Stimulated activated CD4-positive, alpha-beta T cell treated with anti-CD3 and anti-CD28 coated beads, Interleukin-1b, Interleukin-23, amount 100 ng/mL, for 24 hours (primary cell): ENCODE measurements at regions not wholly inside any gene's neighbourhood (a gene's known extent, or its start where the extent isn't known, plus 50 kb on each side); places are given as distances from the start of the nearest gene placed in this dataset.

ENCODE experiments used
- DNase-seq, 4 experiments: peaks; one replicate each; pipeline ENCODE4 v3.0.0-alpha.2; 2020; ENCODE audit warnings: low read depth in 4 of 4, low spot score in 1 of 4

DNA sequence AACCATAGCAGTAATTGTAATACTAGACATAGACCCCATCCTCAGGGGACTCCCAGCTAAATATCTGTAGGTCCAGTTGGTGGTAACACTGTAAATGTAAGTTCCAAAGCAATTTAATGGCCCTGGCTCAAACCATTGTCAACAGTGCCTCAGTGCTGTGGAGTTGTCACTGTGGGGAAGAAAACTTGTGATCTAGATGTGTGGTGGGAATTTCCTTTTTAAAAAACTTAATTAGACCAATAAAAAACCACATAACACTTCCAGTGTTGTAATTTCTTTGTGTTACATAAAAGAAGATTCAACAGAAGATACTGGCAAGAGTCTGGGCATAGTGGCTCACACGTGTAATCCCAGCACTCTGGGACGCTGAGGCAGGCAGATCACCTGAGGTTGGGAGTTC lies 138.6 kb upstream of the UMPS start:
- DNase-seq, result no peak

DNA sequence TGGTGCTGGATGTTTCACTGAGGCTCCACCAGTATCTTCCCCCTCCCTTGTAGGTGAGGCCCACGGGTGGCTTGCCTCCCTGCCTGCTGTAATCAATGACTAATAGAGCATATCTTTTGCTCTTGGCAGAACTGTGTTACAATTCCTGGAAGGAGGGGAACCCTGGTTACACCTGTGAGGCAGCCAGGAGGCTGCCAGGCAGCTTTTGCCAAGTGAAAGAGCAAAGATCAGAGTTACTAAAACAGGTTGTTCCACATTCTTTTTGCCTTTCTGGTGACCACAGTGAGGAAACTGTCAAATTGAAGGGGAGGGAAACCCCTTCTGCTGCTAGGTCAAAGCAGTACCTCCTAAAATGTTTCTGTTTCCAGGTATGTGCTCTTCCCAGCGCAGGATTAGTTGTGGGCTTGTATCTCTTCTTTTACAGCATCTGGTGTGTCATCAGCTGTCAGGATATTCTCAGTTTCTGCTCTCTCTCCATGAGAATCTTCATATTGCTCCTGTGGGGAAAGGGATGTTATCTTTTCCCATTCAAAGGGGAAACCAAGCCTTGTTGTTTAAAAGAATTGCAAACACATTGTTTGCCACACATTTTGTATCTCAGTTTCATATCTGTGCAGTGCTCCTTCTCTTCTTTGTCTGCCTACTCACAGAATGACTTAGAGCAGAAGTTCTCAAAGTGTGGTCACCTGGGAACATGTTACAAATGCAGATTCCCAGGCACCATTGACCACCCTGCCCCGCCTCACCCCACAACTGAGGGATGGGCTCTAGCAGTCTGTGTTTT lies 137.4 kb upstream of the UMPS start:
- no peak for DNase-seq

DNA sequence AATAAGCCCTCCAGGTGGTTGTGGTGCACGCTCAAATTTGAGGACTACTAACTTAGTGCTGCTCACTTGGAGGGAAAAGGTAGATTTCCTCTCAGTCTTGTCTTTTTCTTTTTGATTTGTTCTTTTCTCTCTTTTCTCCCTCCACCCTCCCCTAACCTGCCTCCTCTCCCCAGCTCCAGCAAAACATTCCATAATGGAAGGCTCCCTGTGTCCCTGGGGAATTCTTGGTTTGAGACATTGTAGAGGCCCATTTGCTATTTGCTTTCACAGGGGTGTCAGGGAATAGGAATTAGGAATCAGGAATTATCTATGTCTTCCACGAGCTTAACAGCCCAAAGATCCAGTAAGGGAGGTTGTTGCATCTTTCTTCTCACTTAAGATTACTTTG lies 136.8 kb upstream of the UMPS start:
- no peak for DNase-seq

DNA sequence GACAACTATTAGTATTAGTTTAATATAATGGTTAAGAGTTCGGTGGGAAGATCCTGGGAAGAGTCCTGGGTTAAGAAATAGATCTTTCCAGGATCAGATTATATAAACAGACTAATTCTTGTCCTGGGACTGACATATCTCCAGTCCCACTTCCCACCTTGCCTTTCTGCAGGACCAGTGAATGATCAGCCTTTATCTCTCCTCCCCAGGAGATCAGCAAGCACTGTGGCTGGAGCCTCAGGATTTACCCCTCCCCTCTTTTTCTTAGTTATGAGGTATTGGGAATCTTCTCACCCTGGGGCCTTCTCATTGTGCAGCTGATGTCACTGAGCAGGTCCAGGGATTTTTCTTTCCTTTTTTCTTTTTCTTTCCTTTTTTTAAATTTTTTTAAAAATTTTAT lies 135.7 kb upstream of the UMPS start:
- no peak for DNase-seq

DNA sequence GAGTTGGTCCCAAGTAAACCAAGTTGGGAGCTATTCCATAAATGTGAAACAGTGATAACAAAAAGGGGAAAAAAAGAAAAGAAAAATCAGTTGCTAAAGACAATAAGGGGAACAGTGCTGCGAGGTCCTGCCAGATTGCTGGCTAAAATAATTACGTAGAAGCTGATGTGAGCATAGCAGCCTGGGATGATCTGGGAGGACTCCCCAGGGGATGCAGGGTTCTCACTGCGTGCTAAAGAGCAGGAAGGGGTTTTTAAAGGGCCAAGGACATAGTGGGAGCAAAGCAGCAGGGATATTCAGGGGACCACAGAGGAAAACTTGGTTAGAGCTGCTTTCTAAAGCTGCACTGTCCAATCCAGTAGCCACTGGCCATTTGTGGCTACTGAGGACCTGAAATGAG lies 133.0 kb upstream of the UMPS start:
- no peak for DNase-seq

DNA sequence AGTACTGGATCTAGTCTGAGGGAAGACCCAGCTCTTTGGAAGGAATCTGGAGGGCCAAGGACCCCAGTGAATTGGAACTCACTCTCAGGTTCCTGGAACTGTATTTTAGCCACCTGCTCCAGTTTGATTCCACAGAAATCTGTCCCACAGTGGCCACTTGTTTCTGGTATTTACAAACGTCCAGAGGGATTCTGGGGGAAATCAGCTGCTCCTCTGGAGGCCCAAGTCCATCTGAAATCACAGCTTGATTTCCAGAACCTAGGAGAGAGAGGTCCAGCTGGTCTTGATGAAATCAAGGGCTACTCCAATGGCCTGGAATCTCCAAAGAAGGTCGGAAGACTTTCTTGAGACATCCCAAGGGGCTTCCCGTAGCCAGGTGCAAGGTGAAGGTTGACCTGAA lies 132.3 kb upstream of the UMPS start:
- no peak for DNase-seq

DNA sequence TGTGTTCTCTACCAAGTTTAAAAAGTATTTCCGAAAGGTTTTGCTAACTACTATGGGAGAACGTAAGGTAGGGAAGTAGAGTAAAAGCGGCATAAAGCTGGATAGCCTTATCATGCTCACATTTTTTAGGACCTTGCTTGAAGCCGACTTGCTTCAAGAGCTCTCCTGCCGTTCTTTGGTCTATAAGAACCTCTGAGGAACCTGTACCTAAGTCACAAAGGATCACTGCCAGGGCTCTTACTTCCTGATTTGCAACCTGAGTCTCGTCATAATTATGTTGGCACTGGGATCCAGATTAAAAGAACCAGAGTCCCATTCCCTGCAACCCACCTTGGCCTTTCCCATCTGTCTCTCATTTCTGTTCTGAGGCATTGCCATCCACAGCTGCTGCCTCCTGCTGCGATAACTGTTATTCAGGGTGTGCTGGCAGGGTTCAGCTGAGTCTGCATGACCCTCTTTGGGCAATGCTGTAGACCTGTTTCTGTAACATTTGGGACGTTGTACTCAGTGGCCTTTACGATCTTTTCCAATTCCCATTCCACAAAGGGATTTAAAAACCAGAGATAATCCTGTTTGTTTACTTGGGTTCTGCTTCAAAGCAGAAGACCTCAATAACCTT lies 131.0 kb upstream of the UMPS start:
- no peak for DNase-seq

DNA sequence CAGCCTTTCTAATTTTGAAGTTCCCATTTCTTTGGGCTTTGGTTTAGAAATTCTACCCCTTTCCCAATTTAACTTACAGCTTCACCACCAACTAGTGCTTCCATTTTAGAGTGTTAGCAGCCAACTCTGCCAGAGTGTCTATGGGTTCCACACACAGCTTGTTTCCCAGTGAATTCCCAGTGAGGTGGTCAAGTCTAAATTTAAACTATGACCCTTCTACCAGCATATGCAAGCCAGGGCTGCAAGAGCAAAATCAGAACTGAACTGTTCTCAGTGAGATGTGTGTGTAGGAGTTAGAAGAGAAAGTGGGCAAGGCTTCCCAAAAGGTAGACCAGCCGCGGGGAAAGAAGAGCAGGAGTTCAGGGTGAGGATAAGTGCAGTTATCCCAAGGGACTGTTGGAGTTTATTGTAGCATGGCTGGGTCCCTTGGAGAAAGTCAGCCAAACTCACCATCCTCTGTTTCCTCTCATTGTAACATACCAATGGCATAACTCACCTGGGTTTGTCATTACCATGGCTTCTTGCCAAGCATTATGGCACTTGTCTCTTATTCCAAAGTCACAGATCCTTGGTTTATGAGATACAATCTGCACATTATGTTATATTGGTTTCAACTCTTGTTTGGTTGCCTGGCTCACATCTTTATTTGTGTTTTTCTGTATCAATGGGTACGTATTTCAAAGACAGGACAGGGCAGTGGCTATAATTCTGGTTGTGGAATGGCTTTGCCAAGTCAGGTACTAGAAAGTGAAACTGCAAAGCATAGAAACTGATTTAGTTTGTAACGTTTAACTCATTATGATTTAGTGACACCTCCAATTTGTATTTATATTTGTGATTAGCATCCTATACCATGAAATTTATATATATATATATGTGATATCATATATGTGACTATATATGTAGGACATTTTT lies 130.2 kb upstream of the UMPS start:
- no peak for DNase-seq

DNA sequence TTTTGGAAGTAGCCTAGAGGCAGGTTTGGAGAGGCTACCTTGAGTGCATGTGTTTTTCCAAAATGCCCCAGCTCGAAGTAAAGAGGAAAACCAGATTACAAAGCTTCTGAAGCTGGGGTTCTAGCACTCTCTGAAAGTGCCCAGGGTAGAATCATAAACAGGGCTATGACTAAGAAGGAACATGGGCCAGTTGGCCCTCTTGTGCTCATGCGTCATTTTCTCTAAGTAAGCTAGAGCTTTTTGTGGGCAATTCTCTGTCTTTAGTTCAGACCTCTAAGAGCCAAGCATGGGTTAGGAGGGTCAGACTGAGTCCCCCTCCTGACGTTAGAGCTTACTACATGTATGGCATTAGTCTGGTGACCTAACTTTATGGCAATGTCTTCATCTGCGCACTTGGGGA lies 129.5 kb upstream of the UMPS start:
- no peak for DNase-seq

DNA sequence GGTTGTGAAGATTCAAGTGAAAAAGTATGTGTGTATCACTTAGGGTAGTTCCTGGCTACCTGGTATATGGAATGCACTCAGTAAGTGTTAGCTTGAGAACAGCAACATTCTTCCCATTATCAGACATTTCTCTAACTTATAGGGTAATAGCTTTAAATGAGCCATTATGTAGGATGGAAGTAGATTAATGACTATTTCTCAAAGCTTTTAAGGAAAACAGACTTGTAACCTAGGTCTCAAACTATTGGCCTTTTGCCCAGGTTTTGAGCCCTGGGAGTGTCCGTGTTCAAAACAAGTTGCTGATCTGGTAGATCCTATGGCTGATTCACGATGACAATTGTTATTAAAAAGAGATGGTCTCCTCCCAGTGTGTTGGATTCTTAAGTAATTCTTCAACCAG lies 129.1 kb upstream of the UMPS start:
- no peak for DNase-seq

DNA sequence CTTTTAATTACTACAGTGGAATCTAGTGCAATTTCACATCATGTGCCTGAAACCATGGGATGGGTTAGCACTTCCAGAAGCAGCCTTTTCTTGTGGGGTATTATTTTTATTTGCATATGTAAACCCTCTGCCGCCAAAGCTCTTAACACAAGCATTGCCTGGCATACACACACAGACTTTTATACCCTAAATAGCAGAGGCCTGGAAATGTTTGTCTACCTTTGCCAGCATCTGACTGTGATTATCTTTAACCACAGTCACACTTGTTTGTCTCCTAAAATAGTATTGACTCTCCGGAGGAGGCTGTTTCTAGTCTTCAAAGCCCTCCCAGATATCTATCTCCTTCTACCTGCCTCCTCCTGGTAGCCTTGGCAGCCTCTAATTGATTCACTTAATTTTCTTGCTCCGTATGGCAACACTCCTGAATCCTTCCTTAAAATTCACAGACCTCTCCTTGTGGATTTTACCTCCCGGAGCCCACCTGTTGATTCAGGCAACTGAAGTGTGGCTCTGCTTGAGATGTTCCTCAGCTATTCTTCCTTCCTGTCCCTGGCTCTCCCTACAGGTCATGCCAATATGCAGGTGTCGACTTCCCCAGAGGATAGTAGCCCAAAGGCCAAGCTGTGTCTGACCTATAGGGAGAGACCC lies 127.1 kb upstream of the UMPS start:
- DNase-seq, result no peak

DNA sequence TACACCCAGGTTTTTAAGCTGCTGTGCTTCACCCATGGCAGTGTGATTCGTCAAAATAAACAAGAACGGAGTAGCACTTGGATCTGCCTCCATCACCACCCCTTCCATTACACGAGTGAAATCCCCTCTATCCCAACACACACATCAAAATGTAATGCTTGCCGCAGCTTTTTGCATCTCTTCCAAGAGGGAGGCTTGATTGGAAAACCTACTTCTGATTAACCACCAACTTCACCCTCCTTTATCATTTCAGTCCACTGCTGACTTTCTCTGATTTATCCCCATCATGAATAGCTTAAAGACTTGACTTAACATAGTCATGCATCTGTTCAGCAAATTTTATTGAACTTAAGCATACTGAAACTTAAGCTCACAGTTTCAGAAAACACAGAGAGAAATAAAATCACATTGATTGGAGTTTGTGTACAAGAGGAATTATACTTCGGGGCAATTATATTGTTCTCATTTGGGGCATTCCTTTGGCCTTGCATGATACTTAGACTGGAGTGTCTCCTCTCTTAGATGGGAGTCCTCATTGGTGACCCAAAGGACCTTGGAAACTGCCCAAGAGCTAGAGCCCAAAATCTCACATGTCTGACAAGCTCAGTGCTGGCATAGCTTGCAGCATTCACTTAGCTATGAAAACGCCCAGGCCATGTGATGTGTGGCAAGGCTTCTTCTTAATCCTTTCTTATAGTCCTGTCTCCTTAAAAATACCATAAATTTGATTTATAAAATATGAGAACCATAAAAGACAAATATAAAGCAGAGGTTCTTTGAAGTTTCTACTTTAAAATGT lies 124.3 kb upstream of the UMPS start:
- DNase-seq, result no peak

DNA sequence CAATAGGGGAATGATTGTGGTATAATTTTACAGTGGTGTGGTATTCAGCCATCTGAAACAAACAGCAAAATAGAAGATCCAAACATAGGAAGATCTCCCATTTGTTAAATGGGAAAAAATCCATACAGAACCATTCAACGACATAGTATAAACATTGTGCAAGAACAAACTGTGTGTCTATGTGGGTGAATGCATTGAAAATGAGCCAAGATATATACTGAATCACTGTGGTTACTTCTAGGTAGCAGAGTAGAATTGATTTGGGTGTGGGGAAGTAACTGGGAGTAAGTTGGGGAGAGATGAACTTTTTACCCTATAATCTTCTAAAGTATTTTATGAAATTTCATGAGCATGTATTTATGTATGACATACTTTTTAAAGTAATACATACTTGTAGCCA lies 123.1 kb upstream of the UMPS start:
- no peak for DNase-seq

DNA sequence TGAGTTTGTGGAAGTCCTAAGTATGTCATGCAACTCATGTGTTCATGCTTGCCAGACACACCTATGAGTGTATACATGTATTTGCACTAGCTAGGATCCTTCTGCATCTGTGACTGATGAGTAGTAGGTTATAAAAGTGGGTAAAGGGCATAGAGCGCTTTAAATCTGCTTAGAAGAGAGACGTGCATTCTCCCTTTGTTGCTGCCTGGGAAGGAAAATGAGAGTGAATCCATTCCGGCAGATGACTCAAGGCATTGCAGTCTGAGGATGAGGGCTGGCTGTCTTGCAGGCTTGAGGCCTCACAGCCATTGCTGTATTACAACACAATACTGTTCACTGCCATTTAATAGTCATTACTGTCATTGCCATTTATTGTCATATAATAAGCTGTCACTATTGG lies 120.8 kb upstream of the UMPS start:
- no peak for DNase-seq

DNA sequence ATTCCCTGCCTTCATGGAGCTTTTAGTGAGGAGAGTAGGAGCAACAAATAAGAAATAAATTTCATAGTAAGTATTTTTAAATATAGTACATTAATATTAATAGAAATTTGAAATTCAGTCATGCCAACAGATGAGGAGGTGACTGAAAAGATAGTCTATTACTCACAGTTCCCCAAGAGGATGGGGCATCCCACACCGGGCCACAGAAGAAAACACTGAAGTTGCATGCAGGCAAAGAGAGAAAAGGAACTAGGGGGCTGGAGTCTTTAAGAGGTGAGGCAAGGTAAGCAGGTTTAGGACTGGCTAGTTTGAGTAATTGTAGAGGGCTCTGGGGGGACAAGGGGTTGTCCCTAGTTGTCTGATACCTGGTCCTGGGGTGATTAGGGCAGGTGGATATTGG lies 120.1 kb upstream of the UMPS start:
- no peak for DNase-seq

DNA sequence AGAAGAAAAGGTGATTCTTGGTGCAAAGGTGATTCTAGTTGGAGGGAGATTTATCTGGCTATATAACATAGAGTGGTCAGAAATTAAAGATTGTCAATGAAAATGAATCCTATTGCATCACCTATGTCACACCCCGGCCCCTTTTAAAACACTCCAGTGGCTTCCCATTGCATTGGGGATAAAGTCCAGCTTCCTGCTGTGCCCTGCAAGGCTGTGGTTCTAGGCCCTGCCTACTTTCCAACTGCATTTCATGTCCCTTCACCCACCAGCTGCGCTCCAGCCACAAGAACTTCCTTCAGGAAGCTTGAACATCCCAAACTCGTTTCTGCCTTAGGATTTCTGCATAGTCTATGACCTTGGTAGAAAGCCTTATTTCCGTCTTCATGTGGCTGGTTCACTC lies 118.7 kb upstream of the UMPS start:
- no peak for DNase-seq

DNA sequence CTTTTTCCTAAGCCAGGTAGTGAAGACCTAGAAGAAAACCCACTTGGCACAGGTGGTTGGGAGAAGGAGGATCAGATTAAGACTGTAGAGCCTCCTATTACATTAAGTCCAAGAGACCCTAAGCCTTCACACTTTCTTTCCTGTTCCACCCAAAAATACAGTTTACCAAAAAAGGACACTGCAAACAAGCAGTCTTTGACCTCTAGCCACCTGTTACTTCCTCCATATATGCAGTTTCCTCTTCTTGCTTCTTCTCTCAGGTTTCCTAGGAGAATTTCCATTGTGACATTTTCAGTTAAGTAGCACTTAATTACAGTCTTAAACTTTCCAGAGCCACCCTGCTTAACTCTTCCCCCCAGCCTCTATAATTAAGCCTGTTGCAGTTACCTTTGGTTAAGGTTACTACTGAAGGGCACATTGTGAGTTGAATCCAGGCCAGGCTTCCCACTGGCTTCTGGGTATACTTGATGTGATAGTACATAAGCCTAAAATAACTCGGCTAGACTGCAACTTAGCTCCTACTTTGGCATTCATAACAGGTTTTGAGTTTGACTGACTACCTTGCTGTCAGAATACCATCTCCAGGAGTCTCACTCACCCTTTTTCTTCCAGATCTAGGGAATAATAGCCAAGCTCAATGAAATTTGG lies 114.2 kb upstream of the UMPS start:
- no peak for DNase-seq

DNA sequence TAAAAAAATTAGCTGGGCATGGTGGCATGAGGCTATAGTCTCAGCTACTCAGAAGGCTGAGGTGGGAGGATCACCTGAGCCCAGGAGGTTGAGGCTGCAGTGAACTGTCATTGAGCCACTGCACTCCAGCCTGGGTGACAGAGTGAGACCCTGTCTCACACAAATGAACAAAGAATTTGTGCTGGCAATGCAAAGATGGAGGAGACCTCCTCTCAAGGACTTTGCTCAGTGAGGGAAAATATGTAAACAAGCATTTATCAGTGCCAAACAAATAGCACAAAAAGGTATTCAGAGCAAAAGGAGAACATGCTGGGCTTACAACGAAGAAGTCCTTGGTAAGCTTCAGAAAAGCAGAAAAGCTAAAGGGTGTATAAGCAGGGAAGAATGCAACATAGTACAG lies 113.1 kb upstream of the UMPS start:
- no peak for DNase-seq

DNA sequence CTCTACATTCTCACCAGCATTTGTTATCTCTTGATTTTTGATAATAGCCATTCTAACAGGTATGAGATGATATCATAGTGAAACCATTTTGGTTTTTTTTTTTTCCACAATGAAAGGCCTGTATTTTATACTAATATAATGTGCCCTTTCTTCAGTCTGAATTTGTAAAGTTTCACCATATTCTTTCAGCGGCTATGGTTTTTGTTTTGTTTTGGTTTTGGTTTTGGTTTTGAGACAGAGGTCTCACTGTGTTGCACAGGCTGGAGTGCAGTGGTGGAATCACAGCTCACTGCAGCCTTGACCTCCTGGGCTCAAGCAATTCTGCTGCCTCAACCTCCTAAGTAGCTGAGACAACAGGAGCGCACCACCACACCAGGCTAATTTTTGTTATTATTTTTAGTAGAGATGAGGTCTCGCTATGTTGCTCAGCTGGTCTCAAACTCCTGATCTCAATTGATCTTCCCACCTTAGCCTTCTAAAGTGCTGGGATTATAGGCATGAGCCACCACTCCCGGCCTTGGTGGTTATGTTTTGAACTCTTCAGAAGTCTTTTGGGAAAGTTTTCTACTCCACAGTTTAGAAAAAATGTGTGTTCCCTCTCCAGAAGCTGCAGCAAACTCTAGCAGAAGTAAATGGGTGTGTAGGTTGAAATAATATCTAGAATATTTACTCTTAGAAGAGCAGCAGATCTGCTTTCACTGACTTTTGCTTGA lies 110.2 kb upstream of the UMPS start:
- DNase-seq, result no peak

DNA sequence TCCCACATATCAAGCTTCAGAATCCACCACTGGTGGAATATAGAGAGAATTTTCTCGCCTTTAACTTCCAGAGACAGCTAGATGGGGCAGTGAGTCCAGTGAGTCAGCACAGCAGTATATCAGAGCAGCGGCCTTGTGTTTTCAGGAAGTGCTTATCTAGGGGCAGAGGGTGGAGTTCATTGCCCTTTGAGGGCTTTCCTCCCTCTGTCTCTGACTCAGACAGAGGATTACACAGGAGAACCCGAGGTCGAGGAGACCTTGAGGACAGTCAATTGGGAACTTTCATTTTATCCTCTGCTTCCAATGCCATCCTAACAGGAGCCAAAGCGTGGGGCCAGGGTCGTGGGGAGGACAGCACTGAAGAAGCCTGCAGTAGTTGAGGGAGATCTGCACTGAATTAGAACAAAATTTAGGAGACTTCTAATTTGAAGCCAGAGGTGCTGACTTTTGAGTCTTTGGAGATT lies 109.6 kb upstream of the UMPS start:
- DNase-seq, result no peak
